Panc1 (cell line): ENCODE measurements at regions not wholly inside any gene's neighbourhood (a gene's known extent, or its start where the extent isn't known, plus 50 kb on each side); places are given as distances from the start of the nearest gene placed in this dataset.

ENCODE experiments used
- CTCF ChIP-seq: fragments of 450-650 bp; IDR thresholded peaks from 2 replicates; pipeline ENCODE4 v1.5.1; 2017; ENCODE audit warnings: mild to moderate bottlenecking
- POLR2AphosphoS5 ChIP-seq: IDR thresholded peaks from 2 replicates; pipeline ENCODE4 v1.6.1; 2012; ENCODE audit warnings: mild to moderate bottlenecking, low read depth, low read length, moderate library complexity
- REST ChIP-seq, 2 experiments: IDR thresholded peaks; 2 replicates each; pipeline ENCODE4 v1.6.1; 2011 to 2012; ENCODE audit warnings: low read depth in 2 of 2, control low read depth in 1 of 2, low read length in 1 of 2, mild to moderate bottlenecking in 1 of 2, moderate library complexity in 1 of 2; ENCODE audit not compliant: insufficient read depth in 1 of 2

GRCh38 chr6:95478941-95479340 lies 98.4 kb upstream of the MANEA start:
- TF ChIP-seq CTCF (no peak), POLR2AphosphoS5 (no peak), REST (IDR thresholded peaks at IDR 0.05; ENCODE audit: insufficient read depth in 1 of 2, low read depth in 2 of 2, low read length in 1 of 2) (no peak)
